ENCODE measurements at regions not wholly inside any gene's neighbourhood (a gene's known extent, or its start where the extent isn't known, plus 50 kb on each side); places are given as distances from the start of the nearest gene placed in this dataset.

DNA sequence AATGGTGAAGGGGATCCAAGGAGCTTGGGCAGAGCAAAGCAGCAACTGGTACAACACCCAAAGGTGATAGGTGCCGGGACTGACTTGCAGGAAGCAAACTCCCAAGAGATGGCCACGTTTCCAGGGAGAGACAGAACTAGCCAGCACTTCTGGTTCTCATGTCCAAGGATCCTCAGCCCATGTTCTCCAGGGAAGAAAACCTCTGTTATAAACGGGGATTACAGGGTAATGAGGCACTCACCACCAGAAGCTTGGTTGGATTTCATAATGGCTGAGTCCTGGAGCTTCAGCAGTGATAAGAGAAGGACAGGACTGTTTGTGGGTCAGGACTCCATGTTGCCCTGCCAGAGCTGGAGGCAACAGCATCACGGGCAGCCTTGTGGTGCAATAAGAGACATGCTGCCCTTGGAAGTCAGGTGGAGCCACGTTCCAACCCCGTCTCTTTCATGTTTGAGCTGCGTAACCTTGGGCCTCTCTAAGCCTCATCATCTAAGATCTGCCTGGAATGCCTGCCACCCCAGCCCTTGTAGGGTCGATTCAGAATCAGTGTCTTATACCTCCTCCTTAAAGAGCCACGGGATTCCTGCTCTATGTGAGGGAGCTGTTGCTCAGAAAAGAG lies 181.0 kb downstream of the ABHD5 start:
- Mint-ChIP-seq H3K27me3 (ENCODE audit: low read depth) (peaks cover 4% of the 10 kb centered on the region), H3K36me3 (ENCODE audit: insufficient read depth in 1 of 3, low read depth in 3 of 3) (peaks cover 0 to 4% (median 0%) of the 10 kb centered on the region in 3 experiments; a peak in 1 of 7 replicates), H3K4me1 (peaks cover 29 to 39% of the 10 kb centered on the region in 2 experiments), H3K27ac (peak overlapping the region in 1 of 3 experiments; percentile 23; a peak in 1 of 7 replicates), H3K9me3 (peaks cover 2 to 3% of the 10 kb centered on the region in 2 experiments; a peak in 2 of 5 replicates), H3K4me3 (no peak overlapping the region)
- Histone ChIP-seq H2BK20ac (ENCODE audit: low read depth, low read length, poor library complexity, severe bottlenecking) (no peak overlapping the region), H3T11ph (ENCODE audit: low read length) (no peak overlapping the region), H3K23ac (ENCODE audit: insufficient read length, low read depth, low read length) (no peak overlapping the region), H3K4ac (ENCODE audit: low read depth, low read length) (no peak overlapping the region), H4K5ac (ENCODE audit: insufficient read length, low read depth, low read length) (no peak overlapping the region), H3K27ac (ENCODE audit: insufficient read length, low read depth, low read length) (no peak overlapping the region), H3K79me2 (ENCODE audit: insufficient read depth, low read length) (no peaks in the 10 kb centered on the region), H2BK5ac (ENCODE audit: insufficient read length, low read length) (no peak overlapping the region), H4K8ac (replicated peaks; ENCODE audit: insufficient read length, low read depth, low read length) (no peak overlapping the region), H3K18ac (ENCODE audit: insufficient read length, low read depth, low read length) (no peak overlapping the region), H3K9me3 (ENCODE audit: control insufficient read depth, low read depth, low read length) (no peaks in the 10 kb centered on the region), H4K20me1 (ENCODE audit: control insufficient read depth, insufficient read depth, insufficient read length) (no peaks in the 10 kb centered on the region), H2BK12ac (ENCODE audit: insufficient read length, low read depth, low read length) (no peak overlapping the region), H3K4me2 (ENCODE audit: insufficient read depth, insufficient read length, low read length) (no peak overlapping the region), H3K27me3 (ENCODE audit: insufficient read depth, low read length) (no peaks in the 10 kb centered on the region), H3K23me2 (ENCODE audit: insufficient read length, low read depth, low read length, poor library complexity, severe bottlenecking) (no peaks in the 10 kb centered on the region), H3K4me1 (ENCODE audit: insufficient read depth, low read length) (peaks cover 4% of the 10 kb centered on the region; the same call in 1 of the 2 replicates), H3K9ac (ENCODE audit: extremely low read depth, insufficient read length, low read length) (no peak overlapping the region), H2AFZ (ENCODE audit: low read length) (no peak overlapping the region), H3K56ac (ENCODE audit: insufficient read length, low read depth, low read length) (no peak overlapping the region), H2AK5ac (ENCODE audit: insufficient read length, low read length) (no peak overlapping the region), H2BK15ac (ENCODE audit: low read depth, low read length) (no peak overlapping the region), H3K14ac (ENCODE audit: insufficient read depth, low read length) (no peak overlapping the region; the same call in 1 of the 2 replicates), H3K79me1 (ENCODE audit: insufficient read depth, low read depth, low read length, poor library complexity, severe bottlenecking) (no peaks in the 10 kb centered on the region), H4K91ac (ENCODE audit: insufficient read length, low read depth, low read length) (no peak overlapping the region), H2BK120ac (ENCODE audit: low read depth, low read length, poor library complexity, severe bottlenecking) (no peak overlapping the region)
- TF ChIP-seq, protein P1, sequence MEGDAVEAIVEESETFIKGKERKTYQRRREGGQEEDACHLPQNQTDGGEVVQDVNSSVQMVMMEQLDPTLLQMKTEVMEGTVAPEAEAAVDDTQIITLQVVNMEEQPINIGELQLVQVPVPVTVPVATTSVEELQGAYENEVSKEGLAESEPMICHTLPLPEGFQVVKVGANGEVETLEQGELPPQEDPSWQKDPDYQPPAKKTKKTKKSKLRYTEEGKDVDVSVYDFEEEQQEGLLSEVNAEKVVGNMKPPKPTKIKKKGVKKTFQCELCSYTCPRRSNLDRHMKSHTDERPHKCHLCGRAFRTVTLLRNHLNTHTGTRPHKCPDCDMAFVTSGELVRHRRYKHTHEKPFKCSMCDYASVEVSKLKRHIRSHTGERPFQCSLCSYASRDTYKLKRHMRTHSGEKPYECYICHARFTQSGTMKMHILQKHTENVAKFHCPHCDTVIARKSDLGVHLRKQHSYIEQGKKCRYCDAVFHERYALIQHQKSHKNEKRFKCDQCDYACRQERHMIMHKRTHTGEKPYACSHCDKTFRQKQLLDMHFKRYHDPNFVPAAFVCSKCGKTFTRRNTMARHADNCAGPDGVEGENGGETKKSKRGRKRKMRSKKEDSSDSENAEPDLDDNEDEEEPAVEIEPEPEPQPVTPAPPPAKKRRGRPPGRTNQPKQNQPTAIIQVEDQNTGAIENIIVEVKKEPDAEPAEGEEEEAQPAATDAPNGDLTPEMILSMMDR (conservative IDR thresholded peaks at IDR 0.05), result no peak
- peak; percentile 25 for DNase-seq
- WGBS (ENCODE audit: extremely low coverage, insufficient read length, low lambda C conversion rate), result no CpG with 5 or more reads among the region's 9 CpGs

Measured in H9 (cell line).